Coronary artery (tissue), 2 donors: ENCODE measurements at regions not wholly inside any gene's neighbourhood (a gene's known extent, or its start where the extent isn't known, plus 50 kb on each side); places are given as distances from the start of the nearest gene placed in this dataset.
"Not testable (repeated sequence)": the region's sequence is repeated elsewhere in the genome, so short reads cannot be mapped to it uniquely, and the experiment has no call there.

Experiments used
- DNase-seq: peaks from one replicate; pipeline ENCODE4 v3.0.0-alpha.2; 2017; ENCODE audit warnings: low spot score
- H3K27ac ChIP-seq, 2 donors: fragments of 200-600 bp; sonication (generic); one replicate each; pipeline ENCODE4 v1.5.1; 2016 to 2019
- H3K4me3 ChIP-seq: fragments of 200-600 bp; sonication (generic); 2 replicates; pipeline ENCODE4 v1.5.1; 2016; ENCODE audit warnings: mild to moderate bottlenecking, moderate library complexity
- CTCF ChIP-seq: fragments of 200-600 bp; sonication (generic); IDR thresholded peaks from one replicate; pipeline ENCODE4 v1.5.1; 2019; ENCODE audit warnings: antibody characterized with exemption

DNA sequence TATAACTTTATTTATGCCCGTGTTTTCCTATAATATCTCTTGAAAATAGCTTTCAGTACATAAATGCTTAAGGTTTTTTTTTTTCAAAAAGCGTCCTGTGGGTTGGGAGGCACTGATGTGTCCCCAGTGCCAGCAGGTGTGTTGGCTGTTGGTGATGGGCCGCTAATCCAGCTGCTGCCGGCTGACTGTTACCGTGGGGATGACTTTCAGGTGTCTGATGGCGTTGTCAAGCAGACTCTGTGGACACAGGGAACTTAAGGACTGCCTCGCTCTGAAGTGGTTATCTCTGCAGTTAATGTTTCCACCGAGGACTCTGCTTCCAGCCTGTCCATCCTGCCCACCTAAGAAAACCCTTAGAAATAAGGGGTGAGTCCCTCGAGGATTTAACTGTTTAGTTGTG is 94.5 kb downstream of the ANKRD10 start:
- H3K4me3 ChIP-seq = no peak overlapping the region
- DNase-seq = no peak
- H3K27ac ChIP-seq = no peak overlapping the region
- TF ChIP-seq CTCF = no peak

GRCh38 chr13:110821837-110822668 is 92.8 kb downstream of the ANKRD10 start:
- H3K4me3 ChIP-seq, DNase-seq, H3K27ac ChIP-seq: not testable (repeated sequence)

- Histone ChIP-seq H3K27ac (no peak overlapping the region), H3K4me3 (no peak overlapping the region)
- no peak for TF ChIP-seq CTCF
- no peak for DNase-seq
Observed at GRCh38 chr13:110822669-110822945, 92.3 kb downstream of the ANKRD10 start.

DNA sequence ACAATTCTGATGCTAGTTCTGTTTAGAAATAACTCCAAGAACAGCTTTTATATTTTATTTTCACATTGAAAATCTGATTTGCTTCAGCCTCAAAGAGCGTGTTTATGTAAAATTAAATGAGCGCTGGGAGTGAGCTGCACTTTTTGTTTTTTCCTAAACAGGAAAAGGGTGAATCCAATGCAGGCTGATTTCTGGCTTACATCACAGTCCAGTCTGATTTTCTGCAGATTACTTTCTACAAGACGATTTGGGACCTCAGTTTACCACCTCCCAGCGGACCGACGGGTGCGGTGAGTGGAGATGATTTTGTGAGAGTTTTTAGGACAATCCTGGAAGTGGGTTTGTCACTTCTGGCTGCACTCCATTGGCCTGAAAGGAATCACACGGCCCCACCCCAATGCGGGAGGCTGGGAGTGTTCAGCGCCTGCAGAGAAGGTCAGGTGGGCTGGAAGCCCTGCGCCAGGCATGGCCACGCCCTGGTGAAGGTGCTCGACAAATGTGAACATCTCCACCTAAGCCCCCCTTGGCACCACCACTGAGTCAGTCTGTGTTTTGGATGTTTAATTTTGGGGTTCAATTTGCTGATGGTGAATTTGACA is 90.1 kb downstream of the ANKRD10 start:
- H3K4me3 ChIP-seq = no peak overlapping the region
- no peak for TF ChIP-seq CTCF
- DNase-seq = no peak
- H3K27ac ChIP-seq = no peak overlapping the region

GRCh38 chr13:110825516-110825915 is 89.4 kb downstream of the ANKRD10 start:
- Histone ChIP-seq H3K27ac (no peak overlapping the region), H3K4me3 (no peak overlapping the region)
- DNase-seq = no peak
- TF ChIP-seq CTCF = no peak

- TF ChIP-seq CTCF = no peak
- H3K4me3 ChIP-seq = no peak overlapping the region
- no peak overlapping the region for H3K27ac ChIP-seq
- no peak for DNase-seq
Observed at GRCh38 chr13:110826101-110826500, 88.8 kb downstream of the ANKRD10 start.

DNA sequence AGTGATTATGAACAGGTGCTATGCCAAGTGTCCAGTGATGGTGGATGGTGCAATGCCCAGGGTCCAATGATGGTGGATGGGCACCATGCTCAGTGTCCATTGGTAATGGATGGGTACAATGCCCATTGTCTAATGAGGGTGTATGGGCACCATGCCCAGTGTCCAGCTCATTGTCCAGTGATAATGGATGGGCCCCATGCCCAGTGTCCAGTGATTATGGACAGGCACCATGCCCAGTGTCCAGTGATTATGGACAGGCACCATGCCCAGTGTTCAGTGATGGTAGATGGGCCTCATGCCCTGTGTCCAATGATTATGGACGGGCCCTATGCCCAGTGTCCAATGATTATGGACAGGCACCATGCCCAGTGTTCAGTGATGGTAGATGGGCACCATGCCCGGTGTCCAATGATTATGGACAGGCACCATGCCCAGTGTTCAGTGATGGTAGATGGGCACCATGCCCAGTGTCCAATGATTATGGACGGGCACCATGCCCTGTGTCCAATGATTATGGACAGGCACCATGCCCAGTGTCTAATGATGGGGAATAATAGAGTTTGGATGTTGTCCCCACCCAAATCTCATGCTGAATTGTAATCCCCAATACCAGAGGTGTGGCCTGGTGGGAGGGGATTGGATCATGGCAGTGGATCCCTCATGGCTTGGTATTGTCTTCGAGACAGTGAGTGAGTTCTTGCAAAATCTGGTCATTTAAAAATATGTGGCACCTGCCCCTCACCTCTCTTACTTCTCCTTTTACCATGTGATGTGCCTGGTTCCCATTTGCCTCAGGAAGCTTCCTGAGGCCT is 87.8 kb downstream of the ANKRD10 start:
- DNase-seq = no peak
- H3K4me3 ChIP-seq = no peak overlapping the region
- no peak for TF ChIP-seq CTCF
- H3K27ac ChIP-seq = no peak overlapping the region
